HG02870 (cell line): ENCODE measurements at regions not wholly inside any gene's neighbourhood (a gene's known extent, or its start where the extent isn't known, plus 50 kb on each side); places are given as distances from the start of the nearest gene placed in this dataset.

Experiments
- ATAC-seq: cut with Tn5 transposase; IDR thresholded peaks from one replicate; pipeline ENCODE4 v1.9.1; 2021; ENCODE audit warnings: mild to moderate bottlenecking, moderate library complexity; ENCODE audit not compliant: unreplicated experiment

DNA sequence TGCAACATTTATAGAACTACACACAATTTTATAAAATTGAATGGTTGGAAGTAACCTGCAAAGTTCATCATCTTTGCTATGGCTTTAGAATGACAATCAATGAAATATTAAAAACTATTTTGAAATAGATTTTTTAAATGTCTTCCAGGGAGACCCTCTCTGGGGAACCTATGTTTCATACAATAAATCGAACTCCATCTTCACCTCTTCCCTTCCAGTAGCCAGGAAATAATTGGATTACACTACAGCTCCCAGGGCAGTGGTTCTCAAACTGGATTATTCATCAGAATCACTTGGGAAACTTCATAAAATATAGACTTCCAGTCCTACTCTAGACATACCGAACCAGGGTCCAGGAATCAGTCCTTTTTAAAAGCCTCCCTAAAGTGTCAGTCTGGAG is 328.4 kb downstream of the DUSP6 start:
- no peak for ATAC-seq

GRCh38 chr12:89020689-89021088 is 331.6 kb downstream of the DUSP6 start:
- no peak for ATAC-seq

DNA sequence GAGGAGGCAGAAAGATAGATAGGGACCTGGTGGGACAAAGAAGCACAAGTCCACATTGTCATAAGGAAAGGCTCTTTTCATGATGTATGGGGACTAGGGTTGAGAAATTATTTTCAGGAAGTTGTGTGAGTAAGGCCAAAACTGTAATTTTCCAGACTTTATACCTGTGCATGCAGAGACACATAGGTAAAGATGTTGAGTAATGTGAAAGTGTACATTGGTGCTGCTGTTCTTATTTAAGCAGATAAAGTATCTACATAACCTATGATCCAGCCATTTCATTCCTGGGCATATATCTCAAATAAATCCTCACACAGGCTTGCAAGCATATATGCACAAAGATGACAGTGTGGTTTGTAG is 332.2 kb downstream of the DUSP6 start:
- ATAC-seq = no peak

DNA sequence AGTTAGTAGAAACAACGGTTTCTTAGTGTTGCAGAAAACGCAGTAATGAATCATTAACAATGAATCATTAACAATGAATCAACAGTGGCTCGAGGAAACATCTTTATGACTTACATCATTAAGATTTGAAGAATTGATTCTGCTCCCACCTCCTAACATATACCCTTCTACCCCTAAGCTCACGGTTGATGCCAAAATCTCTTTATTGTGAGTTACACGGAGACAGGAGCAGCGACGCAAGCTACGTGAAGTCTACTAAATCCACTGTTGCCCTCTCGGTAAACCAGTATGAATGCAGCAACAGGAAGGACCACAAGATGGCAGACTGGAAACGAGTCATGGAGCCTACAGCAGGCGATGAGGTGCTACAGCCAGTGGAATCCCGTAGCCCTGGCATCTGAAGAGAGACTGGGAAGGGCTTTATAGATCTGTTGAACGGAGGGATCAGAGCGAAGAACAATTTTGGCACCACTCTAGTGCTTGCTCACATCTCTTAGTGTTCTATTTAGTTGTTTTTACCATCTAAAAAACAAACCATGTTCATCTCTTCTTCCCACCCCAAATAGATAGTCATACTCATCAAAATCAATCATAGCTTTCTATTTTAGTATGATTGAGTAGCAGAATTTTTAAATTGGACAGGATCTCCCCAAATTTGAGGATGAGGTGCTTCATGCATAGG is 332.7 kb downstream of the DUSP6 start:
- peak; percentile 98 for ATAC-seq

DNA sequence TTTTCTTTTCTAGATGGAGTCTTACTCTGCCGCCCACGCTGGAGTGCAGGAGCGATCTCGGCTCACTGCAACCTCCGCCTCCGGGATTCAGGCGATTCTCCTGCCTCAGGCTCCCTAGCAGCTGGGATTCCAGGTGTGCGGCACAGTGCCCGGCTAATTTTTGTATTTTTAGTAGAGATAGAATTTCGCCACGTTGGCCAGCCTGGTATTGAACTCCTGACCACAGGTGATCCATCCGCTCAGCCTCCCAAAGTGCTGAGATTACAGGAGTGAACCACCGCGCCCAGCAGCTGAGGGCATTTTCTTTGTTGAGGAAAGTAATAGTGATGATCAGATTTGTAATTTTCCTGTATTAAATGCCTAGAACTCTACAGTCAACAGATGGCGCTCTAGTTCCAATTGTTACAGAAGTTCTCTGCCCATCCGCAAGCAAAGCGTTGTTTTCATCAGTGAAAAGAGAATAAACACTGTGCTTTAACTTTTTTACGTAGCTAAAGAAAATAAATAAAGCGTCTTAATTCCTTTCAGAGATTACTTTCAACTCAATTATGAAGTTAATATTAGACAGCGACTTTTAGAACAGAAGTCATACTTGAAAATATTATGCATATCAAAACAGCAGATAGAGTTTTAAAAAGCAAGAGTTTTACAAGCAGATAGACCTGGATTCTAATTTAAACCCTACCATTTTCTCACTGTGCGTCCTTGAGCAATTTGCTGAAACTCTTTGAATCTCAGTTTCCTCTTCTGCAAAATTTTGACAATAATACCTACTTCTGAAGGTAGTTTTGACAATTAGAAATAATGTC is 335.1 kb downstream of the DUSP6 start:
- ATAC-seq = peak; percentile 44

DNA sequence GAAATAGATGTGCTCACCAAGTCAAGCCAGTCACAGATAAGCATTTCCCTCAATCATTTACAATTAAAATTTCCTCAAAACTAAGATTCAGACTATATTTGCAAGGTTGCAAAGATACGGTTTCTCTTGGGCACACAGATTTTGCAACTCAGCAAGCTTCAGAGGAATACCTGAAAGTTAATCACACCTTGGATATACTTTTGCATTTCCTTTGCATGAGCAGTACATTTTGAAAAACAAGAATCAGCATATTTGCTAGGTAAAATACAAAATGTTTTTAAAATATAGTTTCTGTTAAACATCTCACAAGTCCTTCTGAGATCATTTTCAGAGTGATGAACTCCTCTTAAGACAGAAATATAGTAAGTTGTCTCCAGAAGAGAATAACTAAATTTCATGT is 336.9 kb downstream of the DUSP6 start:
- no peak for ATAC-seq

GRCh38 chr12:88998421-88998820 is 353.9 kb downstream of the DUSP6 start:
- ATAC-seq = no peak

DNA sequence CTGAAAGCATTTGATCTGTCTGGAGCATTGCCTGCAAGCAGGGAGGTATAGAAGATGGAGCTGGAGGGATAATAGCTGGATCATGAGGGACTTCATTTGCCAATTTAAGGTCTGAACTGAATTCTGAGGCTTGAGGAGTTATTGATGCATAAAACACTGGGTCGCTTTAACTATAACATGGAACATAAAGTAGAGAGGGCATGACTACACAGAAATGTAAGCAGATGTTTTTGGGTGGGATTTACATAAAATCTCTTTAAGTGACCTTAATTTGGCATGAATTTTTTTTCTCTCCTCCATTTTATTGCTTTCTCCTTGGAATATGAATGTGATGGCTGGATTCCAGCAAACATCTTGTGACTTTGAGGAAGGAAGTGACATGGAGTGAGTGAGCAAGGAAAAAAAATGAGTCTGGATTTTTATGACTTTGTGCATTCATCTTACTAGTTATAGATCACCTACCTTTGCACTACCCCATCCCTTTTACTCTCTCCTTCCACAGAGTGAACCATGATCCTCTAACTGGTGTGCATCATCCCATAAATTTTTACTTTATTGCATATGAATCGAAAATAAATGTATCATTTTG is 356.0 kb downstream of the DUSP6 start:
- no peak for ATAC-seq

DNA sequence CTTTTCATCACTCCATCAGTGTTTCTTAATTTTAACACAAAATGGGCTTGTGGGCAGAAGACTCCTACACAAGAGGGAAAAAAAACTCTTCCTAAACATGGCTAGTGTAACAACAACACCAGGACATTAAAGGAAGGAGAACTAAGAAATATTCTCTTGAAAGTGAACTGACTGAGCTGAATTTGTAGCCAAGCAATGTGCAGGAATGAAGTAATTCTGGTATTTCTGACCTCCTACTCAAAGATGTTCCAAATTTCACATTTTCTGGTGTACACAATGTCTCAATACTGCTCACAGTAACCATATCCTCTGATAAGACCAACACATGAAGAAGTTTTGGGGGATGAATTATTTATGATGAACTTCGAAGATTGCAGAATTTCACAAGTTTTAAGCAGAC is 357.3 kb downstream of the DUSP6 start:
- no peak for ATAC-seq

GRCh38 chr12:88994537-88994936 is 357.8 kb downstream of the DUSP6 start:
- no peak for ATAC-seq

GRCh38 chr12:88993651-88994050 is 358.6 kb downstream of the DUSP6 start:
- no peak for ATAC-seq

DNA sequence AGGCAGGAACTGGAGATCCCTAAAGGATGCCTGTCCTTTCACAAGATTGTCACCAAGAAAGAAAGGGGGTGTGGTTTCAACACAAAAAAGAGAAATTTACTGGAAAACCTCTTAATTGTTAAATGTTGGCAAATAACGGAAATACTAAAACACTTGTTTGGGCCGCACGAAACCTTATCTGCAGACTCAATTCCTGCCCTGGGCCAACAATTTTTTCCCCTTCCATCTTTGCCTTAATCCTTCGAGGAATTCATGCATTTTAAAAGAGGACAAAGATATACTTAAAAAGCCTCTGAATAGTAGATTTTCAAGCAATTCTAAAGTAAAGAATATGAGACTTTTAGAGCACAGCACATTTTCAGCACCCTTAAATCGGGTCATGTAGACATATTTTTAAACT is 366.2 kb downstream of the DUSP6 start:
- ATAC-seq = no peak

DNA sequence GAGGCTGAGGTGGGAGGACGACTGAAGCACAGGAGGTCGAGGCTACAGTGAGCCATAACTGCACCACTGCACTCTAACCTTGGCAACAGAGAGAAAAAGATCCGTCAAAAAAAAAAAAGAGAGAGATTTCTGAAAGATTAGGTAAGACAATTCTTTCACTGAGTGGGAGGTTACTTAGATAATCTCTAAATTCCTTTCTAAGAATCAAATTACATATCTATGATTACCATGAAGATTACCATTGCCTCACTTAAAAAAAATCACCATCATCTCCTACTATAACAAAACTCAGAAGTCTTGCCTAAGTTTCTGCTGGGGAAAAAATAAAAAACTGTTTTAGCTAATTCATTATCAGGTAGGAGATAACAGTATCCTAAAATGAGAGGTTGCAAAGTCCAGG is 366.7 kb downstream of the DUSP6 start:
- ATAC-seq = no peak

GRCh38 chr12:88985011-88985410 is 367.3 kb downstream of the DUSP6 start:
- no peak for ATAC-seq

DNA sequence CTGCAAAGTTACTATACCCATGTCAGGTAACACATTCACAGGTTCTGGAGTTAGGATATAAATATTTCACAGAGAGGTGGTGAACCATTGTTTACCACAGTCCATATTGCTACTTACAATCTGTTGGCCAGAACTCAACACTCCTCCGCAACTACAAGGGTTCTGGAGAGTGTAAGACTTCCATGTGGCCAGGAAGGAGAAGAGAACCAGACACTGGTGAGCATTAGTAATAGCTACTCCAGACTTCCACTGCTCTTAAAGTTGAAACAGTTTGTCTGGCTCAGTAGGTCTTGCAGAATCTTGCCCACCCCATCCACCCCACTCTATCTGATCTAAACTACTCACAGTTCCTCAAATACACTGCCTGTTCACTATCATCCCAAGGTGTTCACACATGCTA is 369.6 kb downstream of the DUSP6 start:
- no peak for ATAC-seq

DNA sequence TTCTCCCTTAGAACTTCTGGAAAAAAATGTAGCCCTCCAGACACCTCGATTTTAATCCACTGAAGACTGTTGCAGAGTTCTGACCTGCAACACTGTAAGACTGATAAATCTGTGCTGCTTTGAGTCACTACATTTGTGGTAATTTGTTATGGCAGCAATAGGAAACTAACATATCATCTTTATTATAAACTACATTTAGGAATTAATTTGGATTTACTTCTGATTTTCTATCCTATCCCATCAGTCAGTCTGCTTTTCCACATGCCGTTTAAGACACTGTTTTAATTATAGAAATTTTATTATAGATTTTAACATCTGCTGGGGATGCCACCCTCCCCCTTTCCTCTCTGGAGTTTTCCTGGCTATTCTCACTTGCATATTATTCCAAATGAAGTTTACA is 375.2 kb downstream of the DUSP6 start:
- no peak for ATAC-seq

DNA sequence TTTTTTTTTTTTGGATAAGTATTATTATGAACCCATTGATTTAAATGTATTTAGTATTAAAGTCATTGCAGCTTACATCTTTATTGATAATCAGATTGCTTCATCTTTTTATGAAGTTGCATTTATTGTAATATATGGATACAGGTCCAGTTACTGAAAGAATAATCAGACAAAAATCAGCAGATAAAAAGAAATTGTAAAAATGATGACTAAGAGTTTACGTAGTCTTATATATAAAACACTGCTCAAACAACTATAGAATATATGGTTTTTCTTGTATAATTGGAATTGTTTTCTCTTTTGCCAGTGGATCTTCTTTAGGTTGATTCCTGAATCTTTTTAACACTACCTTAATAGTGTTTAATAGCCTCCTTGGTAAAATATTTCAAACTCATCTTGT is 378.3 kb downstream of the DUSP6 start:
- ATAC-seq = no peak

DNA sequence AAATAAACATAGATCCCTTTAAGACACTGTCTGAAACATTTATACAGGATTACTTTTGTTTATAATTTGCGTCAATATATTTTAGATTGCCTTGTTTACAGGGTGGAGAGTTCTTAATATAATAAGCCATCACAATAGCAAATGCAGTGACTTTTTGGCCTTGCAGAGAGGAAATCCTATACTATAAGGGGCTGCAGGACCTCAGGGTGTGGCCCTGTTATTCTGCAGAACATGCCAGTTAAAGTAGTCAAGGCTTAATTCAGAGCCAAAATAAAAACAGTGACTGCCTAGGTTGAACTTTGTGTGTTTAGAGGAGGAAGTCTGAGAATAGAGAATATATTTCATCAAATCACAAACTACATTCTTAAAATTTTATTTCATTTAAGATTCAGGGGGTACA is 381.6 kb downstream of the DUSP6 start:
- ATAC-seq = no peak

- no peak for ATAC-seq
Observed at GRCh38 chr12:88969127-88969526, 383.2 kb downstream of the DUSP6 start.

DNA sequence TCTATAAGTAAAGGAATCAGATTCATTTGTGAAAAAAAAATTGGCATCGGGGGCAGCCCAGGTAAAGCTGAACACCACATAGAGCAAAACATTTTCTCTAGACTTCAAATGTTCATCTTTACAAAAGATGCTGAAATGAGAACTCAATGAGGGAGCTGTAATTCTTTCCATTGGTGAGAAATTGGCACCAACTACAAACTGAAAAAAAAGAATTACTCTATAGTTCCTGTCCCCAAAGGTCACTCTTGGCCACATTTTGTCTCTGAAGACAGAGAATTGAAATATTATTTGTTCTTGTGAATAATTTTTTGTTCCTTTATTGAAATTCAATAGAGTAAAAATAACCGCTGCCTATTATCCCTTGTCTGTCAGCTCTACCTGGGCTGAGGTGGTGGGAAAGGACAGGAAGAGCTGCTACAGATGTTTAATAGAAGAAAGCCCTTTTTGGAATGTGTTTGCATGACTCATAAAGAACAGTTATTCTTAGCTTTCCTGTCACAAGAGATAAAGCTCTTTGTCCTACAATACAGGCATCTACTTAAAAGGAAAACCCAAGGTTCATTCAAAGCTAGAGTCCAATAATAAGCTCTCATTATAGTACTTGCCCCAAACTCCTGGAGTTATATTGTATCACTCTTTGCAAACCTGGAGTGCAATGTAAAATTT is 380.1 kb upstream of the KITLG start:
- ATAC-seq = no peak

- no peak for ATAC-seq
Observed at GRCh38 chr12:88958946-88959345, 378.7 kb upstream of the KITLG start.

GRCh38 chr12:88958153-88958552 is 377.9 kb upstream of the KITLG start:
- no peak for ATAC-seq
